Esophagus squamous epithelium (tissue), 4 donors: ENCODE measurements at regions not wholly inside any gene's neighbourhood (a gene's known extent, or its start where the extent isn't known, plus 50 kb on each side); places are given as distances from the start of the nearest gene placed in this dataset.

Experiments used
- POLR2A ChIP-seq, 4 donors: fragments of 450-650 bp; IDR thresholded peaks; one replicate each; pipeline ENCODE4 v1.6.1; 2017; ENCODE audit warnings: antibody characterized with exemption in 4 of 4, mild to moderate bottlenecking in 4 of 4, moderate library complexity in 3 of 4
- TF ChIP-seq, protein P1 (sequence below), 6 experiments: fragments of 450-650 bp in 4 of 6; fragments of 200-600 bp in 2 of 6; sonication (generic) in 2 of 6; IDR thresholded peaks; one replicate each; pipeline ENCODE4 v1.5.1; 2016 to 2019; ENCODE audit warnings: antibody characterized with exemption in 6 of 6, mild to moderate bottlenecking in 4 of 6, moderate library complexity in 4 of 6

DNA sequence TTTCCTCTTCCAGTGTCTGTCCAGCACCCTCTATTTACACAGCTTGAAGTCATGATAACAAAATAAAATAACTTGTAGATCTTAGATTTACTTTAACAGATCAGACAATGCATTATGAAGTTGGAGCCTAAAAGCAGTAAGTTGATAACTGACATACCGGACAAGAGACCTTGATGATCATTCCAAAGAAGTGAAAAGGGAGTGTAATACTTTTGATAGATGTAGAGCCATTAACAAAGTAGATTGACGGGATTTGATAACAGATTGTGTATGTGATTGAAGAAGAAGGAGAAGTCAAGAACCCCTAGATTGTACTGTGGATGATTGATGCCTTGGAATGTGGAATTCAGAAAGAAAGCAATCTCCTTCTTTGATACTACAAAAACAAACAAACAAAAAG is 403.8 kb upstream of the MGAT4C start:
- TF ChIP-seq, protein P1, sequence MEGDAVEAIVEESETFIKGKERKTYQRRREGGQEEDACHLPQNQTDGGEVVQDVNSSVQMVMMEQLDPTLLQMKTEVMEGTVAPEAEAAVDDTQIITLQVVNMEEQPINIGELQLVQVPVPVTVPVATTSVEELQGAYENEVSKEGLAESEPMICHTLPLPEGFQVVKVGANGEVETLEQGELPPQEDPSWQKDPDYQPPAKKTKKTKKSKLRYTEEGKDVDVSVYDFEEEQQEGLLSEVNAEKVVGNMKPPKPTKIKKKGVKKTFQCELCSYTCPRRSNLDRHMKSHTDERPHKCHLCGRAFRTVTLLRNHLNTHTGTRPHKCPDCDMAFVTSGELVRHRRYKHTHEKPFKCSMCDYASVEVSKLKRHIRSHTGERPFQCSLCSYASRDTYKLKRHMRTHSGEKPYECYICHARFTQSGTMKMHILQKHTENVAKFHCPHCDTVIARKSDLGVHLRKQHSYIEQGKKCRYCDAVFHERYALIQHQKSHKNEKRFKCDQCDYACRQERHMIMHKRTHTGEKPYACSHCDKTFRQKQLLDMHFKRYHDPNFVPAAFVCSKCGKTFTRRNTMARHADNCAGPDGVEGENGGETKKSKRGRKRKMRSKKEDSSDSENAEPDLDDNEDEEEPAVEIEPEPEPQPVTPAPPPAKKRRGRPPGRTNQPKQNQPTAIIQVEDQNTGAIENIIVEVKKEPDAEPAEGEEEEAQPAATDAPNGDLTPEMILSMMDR (IDR thresholded peaks at IDR 0.05), result no peak
- TF ChIP-seq POLR2A (IDR thresholded peaks at IDR 0.05), result no peak
